GM21515 (cell line): ENCODE measurements at regions not wholly inside any gene's neighbourhood (a gene's known extent, or its start where the extent isn't known, plus 50 kb on each side); places are given as distances from the start of the nearest gene placed in this dataset.

Experiments
- ATAC-seq: cut with Tn5 transposase; IDR thresholded peaks from one replicate; pipeline ENCODE4 v1.9.1; 2021; ENCODE audit not compliant: unreplicated experiment

DNA sequence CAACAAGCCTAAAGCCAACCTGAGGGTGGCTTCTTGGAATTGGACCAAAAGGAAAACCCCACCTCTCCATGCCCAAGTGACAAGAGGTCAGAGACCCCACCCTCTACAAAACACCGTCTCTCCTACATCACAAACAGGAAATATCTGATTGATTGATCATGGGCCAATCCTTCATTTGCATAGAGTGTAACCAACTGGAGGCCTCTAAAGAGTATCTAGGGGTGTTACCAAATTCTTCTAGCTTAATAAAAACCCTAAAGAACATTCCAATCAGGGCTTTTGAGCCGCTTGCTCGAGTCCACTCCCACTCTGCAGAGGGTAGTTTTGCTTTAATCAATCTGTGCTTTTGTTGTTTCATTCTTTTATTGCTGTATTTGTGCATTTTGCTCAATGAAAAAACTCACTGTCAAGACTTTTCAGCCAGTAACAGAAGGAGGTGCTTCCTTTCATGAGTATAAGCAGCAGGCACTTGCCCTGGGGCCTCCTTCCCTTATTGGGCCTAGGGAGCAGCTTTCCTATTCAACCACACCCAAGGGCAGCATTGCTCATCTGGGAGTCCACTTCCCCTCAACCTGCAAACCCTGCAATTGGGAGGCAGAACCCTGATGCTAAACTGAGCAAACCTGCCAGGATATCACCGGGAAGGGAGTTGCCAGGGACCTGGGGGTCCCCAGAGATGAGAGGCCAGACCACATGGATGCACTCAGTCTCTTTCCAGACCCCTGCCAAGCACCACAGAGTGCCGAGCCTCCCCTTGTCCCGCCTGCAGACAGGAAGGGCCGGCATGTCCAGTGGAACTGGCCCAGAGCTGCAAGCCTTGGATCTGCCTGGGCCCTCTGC is 154.3 kb upstream of the VSTM2B start:
- ATAC-seq: no peak

DNA sequence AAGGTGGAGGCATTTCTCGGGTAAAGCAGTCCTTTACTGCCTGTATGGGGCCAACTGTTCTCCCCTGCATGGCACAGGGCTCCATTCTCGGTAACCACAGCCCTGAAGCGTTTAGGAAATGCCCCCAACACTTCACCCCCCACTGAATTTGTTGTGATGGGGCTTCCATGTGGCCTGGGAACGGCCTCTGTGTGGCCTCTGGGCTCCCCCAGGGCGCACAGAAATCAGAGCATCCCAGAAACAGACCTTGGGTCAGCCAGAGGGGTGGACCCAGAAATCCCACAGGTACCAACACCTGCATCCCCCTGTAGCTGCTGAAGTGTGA is 153.7 kb upstream of the VSTM2B start:
- ATAC-seq: no peak

- no peak for ATAC-seq
These were observed 153.3 kb upstream of the VSTM2B start for GRCh38 chr19:29372461-29372860.

GRCh38 chr19:29372921-29373797 is 152.6 kb upstream of the VSTM2B start:
- ATAC-seq: no peak

GRCh38 chr19:29375429-29376119 is 150.2 kb upstream of the VSTM2B start:
- no peak for ATAC-seq

- ATAC-seq: no peak
These were observed 148.9 kb upstream of the VSTM2B start for GRCh38 chr19:29376855-29377354.

GRCh38 chr19:29378126-29378525 is 147.7 kb upstream of the VSTM2B start:
- ATAC-seq: no peak

GRCh38 chr19:29378543-29379080 is 147.2 kb upstream of the VSTM2B start:
- no peak for ATAC-seq

DNA sequence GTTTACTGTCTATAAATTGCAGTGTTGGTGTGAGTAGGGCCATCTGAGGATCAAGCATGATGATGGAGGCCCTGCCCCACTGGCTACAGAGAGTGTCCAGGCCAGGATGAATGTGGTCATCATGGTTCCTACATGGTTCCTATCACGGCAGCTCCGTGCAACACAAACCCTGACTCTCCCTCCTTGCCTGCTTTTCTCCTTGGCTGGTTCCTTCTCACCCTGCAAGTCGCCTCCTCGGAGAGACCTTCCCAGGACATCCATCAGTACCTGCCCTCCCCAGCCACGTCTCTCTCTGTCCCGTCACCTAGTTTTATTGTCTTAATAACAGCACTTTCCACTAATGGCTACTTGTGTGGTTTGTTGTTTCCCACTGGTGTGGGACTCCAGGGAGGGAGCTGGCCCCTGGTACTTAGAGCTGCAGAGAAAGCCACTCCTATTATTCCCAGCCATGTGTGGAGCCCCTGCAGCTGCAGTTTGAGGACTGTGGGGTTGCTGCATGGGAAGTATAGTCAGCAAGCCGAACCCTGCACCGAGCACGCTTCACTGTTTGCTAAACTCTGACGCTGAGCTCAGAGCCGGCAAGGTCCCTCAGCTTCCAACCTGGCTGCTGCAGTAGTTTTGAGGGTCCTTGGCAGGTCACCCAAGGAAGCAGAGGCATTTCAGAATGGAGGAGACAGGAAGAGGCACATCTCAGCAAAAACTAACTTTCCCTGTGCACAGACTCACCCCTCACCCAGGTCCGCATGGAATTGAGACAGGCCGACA is 146.4 kb upstream of the VSTM2B start:
- ATAC-seq: no peak

- ATAC-seq: no peak
These were observed 145.2 kb upstream of the VSTM2B start for GRCh38 chr19:29380581-29380980.

GRCh38 chr19:29381353-29382203 is 144.2 kb upstream of the VSTM2B start:
- no peak for ATAC-seq

- no peak for ATAC-seq
These were observed 142.1 kb upstream of the VSTM2B start for GRCh38 chr19:29383696-29384095.

GRCh38 chr19:29384656-29385055 is 141.1 kb upstream of the VSTM2B start:
- ATAC-seq: no peak

DNA sequence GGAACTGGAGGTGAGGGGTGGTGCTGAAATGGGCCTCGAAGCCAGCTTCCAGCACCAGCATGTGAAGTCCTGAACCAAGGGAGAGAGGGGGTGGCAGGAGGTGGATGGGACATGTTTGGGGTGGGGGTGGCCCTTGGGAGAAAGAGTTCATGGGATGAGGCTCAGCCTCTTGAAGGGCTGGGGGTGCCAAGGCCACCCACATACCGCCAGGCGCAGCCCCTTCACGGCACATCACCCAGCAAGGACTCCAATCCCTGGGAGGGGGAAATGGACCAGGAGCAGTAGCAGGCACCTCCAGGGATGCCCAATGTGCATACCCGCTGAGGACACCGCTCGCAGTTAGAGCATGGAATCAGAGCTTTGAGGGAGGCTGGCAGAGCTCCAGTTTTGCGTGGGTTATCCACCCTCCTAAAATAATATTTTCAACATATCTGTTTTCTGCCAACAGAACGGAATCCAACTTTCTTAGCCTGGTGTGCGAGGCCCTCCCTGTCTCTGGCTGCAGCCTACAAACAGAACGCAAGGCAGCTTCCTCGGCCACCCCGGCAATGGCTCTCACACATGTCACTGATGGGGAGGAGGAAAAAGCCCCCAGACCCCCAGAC is 140.5 kb upstream of the VSTM2B start:
- no peak for ATAC-seq

GRCh38 chr19:29386970-29387369 is 138.8 kb upstream of the VSTM2B start:
- ATAC-seq: no peak

DNA sequence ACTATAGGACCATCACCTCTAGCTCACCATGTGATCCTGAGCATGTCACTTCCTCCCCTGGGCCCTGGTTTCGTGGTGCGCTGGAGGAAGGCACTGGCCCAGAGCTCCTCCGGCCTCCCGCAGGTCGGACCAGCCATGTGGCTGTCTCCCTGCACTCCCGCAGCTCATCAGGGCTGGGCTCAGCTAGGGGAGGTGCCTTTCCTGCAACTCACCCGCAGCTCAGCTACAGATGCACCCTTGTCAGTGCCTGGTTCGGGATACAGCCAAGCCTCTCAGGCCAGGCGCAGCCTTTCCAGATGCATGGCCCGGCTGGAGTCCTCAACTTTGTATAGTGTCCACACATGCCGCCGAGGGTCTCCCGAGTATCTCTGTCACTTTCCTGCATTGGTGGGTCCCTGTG is 138.2 kb upstream of the VSTM2B start:
- ATAC-seq: no peak

- ATAC-seq: no peak
These were observed 136.3 kb upstream of the VSTM2B start for GRCh38 chr19:29389495-29389894.

- no peak for ATAC-seq
These were observed 135.1 kb upstream of the VSTM2B start for GRCh38 chr19:29390742-29391141.

- no peak for ATAC-seq
These were observed 131.8 kb upstream of the VSTM2B start for GRCh38 chr19:29393915-29394460.
